GM06990 (cell line): ENCODE measurements at regions not wholly inside any gene's neighbourhood (a gene's known extent, or its start where the extent isn't known, plus 50 kb on each side); places are given as distances from the start of the nearest gene placed in this dataset.

Source experiments
- DNase-seq: peaks from one replicate; pipeline ENCODE4 v3.0.0-alpha.2; 2011; ENCODE audit not compliant: insufficient read length; ENCODE audit errors: extremely low read depth
- H3K27me3 ChIP-seq: replicated peaks from 2 replicates; pipeline ENCODE4 v1.6.0; 2011; ENCODE audit warnings: low read length; ENCODE audit not compliant: control insufficient read depth, insufficient read depth
- H3K36me3 ChIP-seq: 2 replicates; pipeline ENCODE4 v1.5.1; 2011; ENCODE audit warnings: low read length; ENCODE audit not compliant: control insufficient read depth, insufficient read depth
- H3K4me3 ChIP-seq: replicated peaks from 2 replicates; pipeline ENCODE4 v1.5.1; 2011; ENCODE audit warnings: low read depth, mild to moderate bottlenecking, control low read depth, low read length
- CTCF ChIP-seq: IDR thresholded peaks from 2 replicates; pipeline ENCODE4 v1.5.1; 2011; ENCODE audit warnings: low read length, control low read depth, mild to moderate bottlenecking, inconsistent platforms; ENCODE audit not compliant: insufficient read depth, poor library complexity, severe bottlenecking

GRCh38 chr16:54724346-54724925 is 206.2 kb upstream of the IRX5 start:
- no peak for DNase-seq
- Histone ChIP-seq H3K36me3 (no peaks in the 10 kb centered on the region), H3K4me3 (no peak overlapping the region), H3K27me3 (no peaks in the 10 kb centered on the region)
- TF ChIP-seq CTCF, result no peak

- DNase-seq, result no peak
- no peak for TF ChIP-seq CTCF
Observed at GRCh38 chr16:54722210-54722676, 208.4 kb upstream of the IRX5 start.

GRCh38 chr16:54720259-54720658 is 210.4 kb upstream of the IRX5 start:
- no peak overlapping the region for H3K4me3 ChIP-seq
- no peak for TF ChIP-seq CTCF
- no peak for DNase-seq
- H3K27me3 ChIP-seq, result no peaks in the 10 kb centered on the region
- H3K36me3 ChIP-seq, result no peaks in the 10 kb centered on the region

More at GRCh38 chr16:54722210-54722676, 208.4 kb upstream of the IRX5 start:
- Histone ChIP-seq H3K36me3 (no peaks in the 10 kb centered on the region), H3K4me3 (no peak overlapping the region), H3K27me3 (no peaks in the 10 kb centered on the region)

GRCh38 chr16:54719624-54720023 is 211.0 kb upstream of the IRX5 start:
- no peak for DNase-seq
- Histone ChIP-seq H3K36me3 (no peaks in the 10 kb centered on the region), H3K27me3 (no peaks in the 10 kb centered on the region), H3K4me3 (no peak overlapping the region)
- no peak for TF ChIP-seq CTCF

- DNase-seq, result no peak
- H3K27me3 ChIP-seq, result no peaks in the 10 kb centered on the region
- no peak for TF ChIP-seq CTCF
- H3K4me3 ChIP-seq, result no peak overlapping the region
- H3K36me3 ChIP-seq, result no peaks in the 10 kb centered on the region
Observed at GRCh38 chr16:54718376-54718775, 212.3 kb upstream of the IRX5 start.

GRCh38 chr16:54715011-54715410 is 215.7 kb upstream of the IRX5 start:
- no peak for TF ChIP-seq CTCF
- no peak overlapping the region for H3K4me3 ChIP-seq
- no peaks in the 10 kb centered on the region for H3K36me3 ChIP-seq
- no peak for DNase-seq
- no peaks in the 10 kb centered on the region for H3K27me3 ChIP-seq
